Ovary (tissue), 7 donors: ENCODE measurements at regions not wholly inside any gene's neighbourhood (a gene's known extent, or its start where the extent isn't known, plus 50 kb on each side); places are given as distances from the start of the nearest gene placed in this dataset.

Source experiments
- DNase-seq, 5 donors: peaks; one replicate each; pipeline ENCODE4 v3.0.0-alpha.2; 2019 to 2020
- H3K27ac ChIP-seq, 2 donors: fragments of 200-600 bp; one replicate each; pipeline versions ENCODE4 v1.5.1 to v1.8.0; 2019 to 2022
- H3K27me3 ChIP-seq: fragments of 200-600 bp; one replicate; pipeline ENCODE4 v1.8.0; 2022
- H3K36me3 ChIP-seq: fragments of 200-600 bp; sonication (generic); one replicate; pipeline ENCODE4 v1.5.1; 2019
- H3K4me1 ChIP-seq: one replicate; pipeline ENCODE4 v1.8.1; 2013; ENCODE audit warnings: mild to moderate bottlenecking, moderate library complexity; ENCODE audit not compliant: insufficient read depth
- H3K4me3 ChIP-seq: fragments of 200-600 bp; sonication (generic); one replicate; pipeline ENCODE4 v1.5.1; 2017
- H3K9me3 ChIP-seq, 2 donors: fragments of 200-600 bp in 1 of 2; sonication (generic) in 1 of 2; one replicate each; pipeline versions ENCODE4 v1.5.1 to v1.8.1; 2013 to 2019; ENCODE audit warnings: mild to moderate bottlenecking in 1 of 2, moderate library complexity in 1 of 2
- EP300 ChIP-seq: sonication (generic); formaldehyde crosslinking; IDR thresholded peaks from one replicate; pipeline ENCODE4 v1.6.1; 2017; ENCODE audit warnings: antibody characterized with exemption
- POLR2A ChIP-seq: fragments of 450-650 bp; IDR thresholded peaks from one replicate; pipeline ENCODE4 v1.6.1; 2017; ENCODE audit warnings: antibody characterized with exemption, mild to moderate bottlenecking, moderate library complexity
- WGBS, 3 donors: extraction: QIAGEN DNeasy Blood & Tissue Kit in 1 of 3; methylation state at CpG; one replicate each; pipeline versions ENCODE4 v1.1.5 to v1.1.7; 2013 to 2017; 5-methylcytosine and 5-hydroxymethylcytosine counted together
- intact Hi-C, 4 donors: fragments of 100-400 bp; cut with DNase I; formaldehyde crosslinking; loops; one replicate each; pipeline versions ENCODE4 v1.11.0 to v1.15.1; 2022 to 2023
- TF ChIP-seq, protein P1 (sequence below), 3 donors: fragments of 450-650 bp in 2 of 3; fragments of 200-600 bp in 1 of 3; IDR thresholded peaks; one replicate each; pipeline versions ENCODE4 v1.5.1 to v1.8.0; 2016 to 2022; ENCODE audit warnings: antibody characterized with exemption in 3 of 3, mild to moderate bottlenecking in 1 of 3
- donor health status: DM: no; HTN: no; CAD: no; lungs with moderate emphysema.
- donor health status: DM: no; HTN: no; CAD: no.
- donor health status: Bipolar disorder and iron deficiency.
- donor health status: DM: no; HTN: no; CAD: no.
- donor health status: DM: yes; HTN: yes; CAD: no.

DNA sequence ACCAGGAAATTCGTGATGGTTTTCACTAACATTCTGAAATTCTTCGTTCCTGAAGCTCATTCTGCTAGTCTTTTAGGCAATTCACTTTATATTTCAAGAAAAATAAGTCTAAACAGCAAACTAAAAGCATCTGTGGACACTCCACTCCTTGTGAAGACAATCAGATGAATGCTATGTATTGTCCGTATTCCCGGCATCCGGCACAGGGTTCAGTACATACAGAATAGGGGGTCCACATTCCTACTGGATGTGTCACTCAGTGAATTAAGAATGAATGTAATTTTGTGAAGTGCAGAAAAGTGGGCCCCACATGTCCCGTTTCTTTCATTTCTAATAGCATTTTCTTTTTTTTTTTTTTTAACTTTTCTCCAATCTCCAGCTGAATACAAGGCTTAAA lies 241.3 kb downstream of the GRIN2B start:
- Histone ChIP-seq H3K9me3 (no peaks in the 10 kb centered on the region), H3K27ac (no peak overlapping the region), H3K4me3 (no peak overlapping the region), H3K36me3 (no peaks in the 10 kb centered on the region), H3K27me3 (no peaks in the 10 kb centered on the region), H3K4me1 (no peaks in the 10 kb centered on the region)
- intact Hi-C loops, result no loop called here
- TF ChIP-seq, protein P1, sequence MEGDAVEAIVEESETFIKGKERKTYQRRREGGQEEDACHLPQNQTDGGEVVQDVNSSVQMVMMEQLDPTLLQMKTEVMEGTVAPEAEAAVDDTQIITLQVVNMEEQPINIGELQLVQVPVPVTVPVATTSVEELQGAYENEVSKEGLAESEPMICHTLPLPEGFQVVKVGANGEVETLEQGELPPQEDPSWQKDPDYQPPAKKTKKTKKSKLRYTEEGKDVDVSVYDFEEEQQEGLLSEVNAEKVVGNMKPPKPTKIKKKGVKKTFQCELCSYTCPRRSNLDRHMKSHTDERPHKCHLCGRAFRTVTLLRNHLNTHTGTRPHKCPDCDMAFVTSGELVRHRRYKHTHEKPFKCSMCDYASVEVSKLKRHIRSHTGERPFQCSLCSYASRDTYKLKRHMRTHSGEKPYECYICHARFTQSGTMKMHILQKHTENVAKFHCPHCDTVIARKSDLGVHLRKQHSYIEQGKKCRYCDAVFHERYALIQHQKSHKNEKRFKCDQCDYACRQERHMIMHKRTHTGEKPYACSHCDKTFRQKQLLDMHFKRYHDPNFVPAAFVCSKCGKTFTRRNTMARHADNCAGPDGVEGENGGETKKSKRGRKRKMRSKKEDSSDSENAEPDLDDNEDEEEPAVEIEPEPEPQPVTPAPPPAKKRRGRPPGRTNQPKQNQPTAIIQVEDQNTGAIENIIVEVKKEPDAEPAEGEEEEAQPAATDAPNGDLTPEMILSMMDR (IDR thresholded peaks at IDR 0.05), result no peak
- no peak for TF ChIP-seq POLR2A
- TF ChIP-seq EP300, result no peak
- DNase-seq, result no peak
- 62 to 72% (median 67%) methylated on average over 6 of the region's 6 CpGs for WGBS, 3 donors

DNA sequence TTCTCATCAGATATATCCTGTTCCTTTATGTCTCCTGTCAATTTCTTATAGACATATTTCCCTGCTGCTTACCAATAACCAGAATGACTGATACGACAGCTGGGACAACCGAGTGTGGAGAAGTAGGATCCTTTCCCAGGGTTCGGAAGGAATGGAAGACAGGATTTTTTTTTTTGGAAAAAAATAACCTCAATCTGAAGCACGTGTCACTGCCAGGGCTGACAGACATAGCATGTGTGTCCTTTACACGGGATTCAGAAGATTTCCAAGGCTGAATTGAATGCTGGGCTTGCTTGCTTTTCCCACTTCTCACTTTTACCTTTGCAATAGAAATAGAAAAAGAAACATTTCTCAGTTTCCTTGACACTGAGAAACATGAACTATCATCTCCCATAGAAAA lies 245.7 kb downstream of the GRIN2B start:
- no peak overlapping the region for H3K4me3 ChIP-seq
- H3K4me1 ChIP-seq, result no peaks in the 10 kb centered on the region
- 88 to 94% (median 91%) methylated on average over 5 of the region's 5 CpGs for WGBS, 3 donors
- no peak overlapping the region for H3K27ac ChIP-seq
- H3K36me3 ChIP-seq, result no peaks in the 10 kb centered on the region
- TF ChIP-seq, protein P1 (IDR thresholded peaks at IDR 0.05), result no peak
- TF ChIP-seq EP300, result no peak
- TF ChIP-seq POLR2A, result no peak
- no peaks in the 10 kb centered on the region for H3K27me3 ChIP-seq
- intact Hi-C loops, result no loop called here
- no peak for DNase-seq
- no peaks in the 10 kb centered on the region for H3K9me3 ChIP-seq

DNA sequence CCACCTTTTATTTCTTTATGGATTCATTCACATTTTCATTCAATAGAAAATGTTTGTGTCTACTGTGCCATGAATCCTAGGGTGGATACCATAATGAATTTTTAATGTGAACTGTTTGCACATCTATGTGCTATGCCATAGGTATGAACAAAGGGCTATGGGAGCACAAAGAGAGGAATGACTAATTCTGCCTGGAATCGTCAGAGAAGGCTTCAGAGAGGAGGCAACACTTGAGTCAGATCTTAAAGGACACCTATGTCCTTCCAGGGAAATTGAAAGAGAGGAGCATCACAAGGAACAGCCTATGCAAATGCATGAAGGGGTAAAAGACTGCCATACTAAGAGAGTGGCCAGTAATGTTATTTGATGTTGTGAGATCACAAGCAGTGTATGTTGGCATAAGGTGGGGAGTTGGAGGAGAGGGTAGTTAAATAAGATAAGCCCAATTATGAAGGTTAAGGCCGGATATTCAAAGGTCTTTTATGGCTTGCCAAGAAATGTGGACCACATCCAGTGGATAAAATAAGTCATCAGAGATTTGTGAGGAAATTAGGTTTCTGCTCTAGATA lies 246.7 kb downstream of the GRIN2B start:
- Histone ChIP-seq H3K9me3 (no peaks in the 10 kb centered on the region), H3K27ac (no peak overlapping the region), H3K36me3 (no peaks in the 10 kb centered on the region), H3K27me3 (no peaks in the 10 kb centered on the region), H3K4me3 (no peak overlapping the region), H3K4me1 (no peaks in the 10 kb centered on the region)
- no peak for TF ChIP-seq POLR2A
- TF ChIP-seq, protein P1 (IDR thresholded peaks at IDR 0.05), result no peak
- TF ChIP-seq EP300, result no peak
- 53 to 67% (median 65%) methylated on average over 2 of the region's 2 CpGs for WGBS, 3 donors
- no peak for DNase-seq
- intact Hi-C loops, result no loop called here

DNA sequence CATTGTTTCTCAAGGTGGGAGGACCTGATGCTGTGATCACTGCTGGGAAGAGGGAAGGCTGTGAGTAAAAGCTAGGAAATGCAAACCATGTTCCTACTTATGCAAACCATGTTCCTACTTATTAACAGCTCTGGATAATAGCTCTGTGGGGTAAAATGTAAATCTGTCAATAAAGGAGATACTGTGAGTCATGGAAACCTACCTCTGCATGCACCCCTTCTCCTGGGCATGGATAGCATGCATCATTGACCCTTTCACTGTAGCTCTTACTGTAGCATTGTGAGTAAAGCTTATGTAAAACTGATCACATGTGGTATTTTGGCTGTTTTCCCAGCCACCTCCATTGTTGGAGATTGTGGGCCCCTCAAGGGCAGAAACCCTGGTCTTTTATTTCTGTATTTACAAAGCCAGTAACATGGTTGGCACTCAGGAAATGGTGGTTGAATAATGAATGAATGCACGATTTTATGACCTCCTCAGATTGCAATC lies 253.7 kb downstream of the GRIN2B start:
- TF ChIP-seq POLR2A (no peak), EP300 (no peak)
- TF ChIP-seq, protein P1 (IDR thresholded peaks at IDR 0.05), result no peak
- intact Hi-C loops, result no loop called here
- no peak for DNase-seq

More for the DNA sequence above, 253.7 kb downstream of the GRIN2B start:
- no peak overlapping the region for H3K27ac ChIP-seq
- WGBS, 3 donors, result 34 to 54% (median 38%) methylated on average over 1 of the region's 1 CpG
- H3K4me3 ChIP-seq, result no peak overlapping the region
- peaks cover 1% of the 10 kb centered on the region for H3K4me1 ChIP-seq
- H3K36me3 ChIP-seq, result no peaks in the 10 kb centered on the region
- no peaks in the 10 kb centered on the region for H3K27me3 ChIP-seq
- no peaks in the 10 kb centered on the region for H3K9me3 ChIP-seq
